SKM-1 (cell line): ENCODE measurements at regions not wholly inside any gene's neighbourhood (a gene's known extent, or its start where the extent isn't known, plus 50 kb on each side); places are given as distances from the start of the nearest gene placed in this dataset.

Experiments
- DNase-seq: peaks from one replicate; lab custom pipeline; 2025; ENCODE audit not compliant: unreplicated experiment; lab: John Stamatoyannopoulos, UW

DNA sequence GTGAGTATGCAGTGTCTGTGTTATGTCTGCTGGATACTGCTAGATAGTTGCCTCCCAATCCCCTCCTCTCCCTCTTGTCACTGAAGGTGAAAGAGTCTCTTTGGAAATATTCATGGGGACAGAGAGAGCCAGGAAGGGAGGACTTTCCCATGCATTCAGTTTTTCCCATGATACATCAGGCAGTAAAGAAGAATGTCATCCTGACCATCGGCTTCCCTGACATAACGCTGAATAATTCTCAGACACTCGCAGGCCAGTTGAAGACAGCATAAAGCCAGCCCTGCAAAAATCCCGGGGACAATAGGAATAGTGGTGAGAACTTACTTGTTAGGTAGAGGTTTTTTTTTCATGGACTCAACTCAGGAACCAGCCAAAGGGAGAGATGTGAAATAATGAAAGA, 58.1 kb downstream of the KLF4 start:
- DNase-seq: no peak

DNA sequence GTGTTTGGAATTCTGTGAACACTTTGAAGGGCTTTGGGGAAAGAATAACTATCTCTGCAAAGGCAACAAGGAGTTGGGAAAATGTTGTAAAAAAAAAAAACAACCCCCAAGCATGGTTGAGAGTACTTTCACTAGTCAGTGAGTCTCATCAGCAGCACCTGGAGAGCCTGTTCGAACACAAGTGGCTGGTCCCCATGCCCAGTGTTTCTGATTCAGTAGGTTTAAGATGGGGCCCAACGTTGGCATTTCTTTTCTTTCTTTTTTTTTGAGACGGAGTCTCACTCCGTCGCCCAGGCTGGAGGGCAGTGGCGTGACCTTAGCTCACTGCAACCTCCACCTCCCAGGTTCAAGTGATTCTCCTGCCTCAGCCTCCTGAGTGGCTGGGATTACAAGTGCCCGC, 59.5 kb downstream of the KLF4 start:
- DNase-seq: no peak

DNA sequence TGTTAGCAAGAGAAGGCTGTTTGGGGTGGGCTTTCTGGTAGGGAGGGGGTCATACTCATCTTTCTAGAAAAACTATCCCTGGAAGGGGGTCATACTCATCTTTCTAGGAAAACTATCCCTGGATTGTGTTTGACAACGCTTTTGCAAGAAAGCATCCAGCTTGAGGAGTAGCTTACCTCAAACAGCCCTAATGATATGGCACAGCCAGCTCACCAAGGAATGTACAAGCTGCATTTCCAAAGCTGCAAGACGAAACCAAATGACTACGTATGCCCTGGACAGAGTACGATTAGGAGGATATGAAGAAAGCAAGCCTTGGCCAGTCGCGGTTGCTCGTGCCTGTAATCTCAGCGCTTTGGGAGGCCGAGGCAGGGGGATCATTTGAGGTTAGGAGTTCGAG, 63.4 kb downstream of the KLF4 start:
- DNase-seq: no peak

DNA sequence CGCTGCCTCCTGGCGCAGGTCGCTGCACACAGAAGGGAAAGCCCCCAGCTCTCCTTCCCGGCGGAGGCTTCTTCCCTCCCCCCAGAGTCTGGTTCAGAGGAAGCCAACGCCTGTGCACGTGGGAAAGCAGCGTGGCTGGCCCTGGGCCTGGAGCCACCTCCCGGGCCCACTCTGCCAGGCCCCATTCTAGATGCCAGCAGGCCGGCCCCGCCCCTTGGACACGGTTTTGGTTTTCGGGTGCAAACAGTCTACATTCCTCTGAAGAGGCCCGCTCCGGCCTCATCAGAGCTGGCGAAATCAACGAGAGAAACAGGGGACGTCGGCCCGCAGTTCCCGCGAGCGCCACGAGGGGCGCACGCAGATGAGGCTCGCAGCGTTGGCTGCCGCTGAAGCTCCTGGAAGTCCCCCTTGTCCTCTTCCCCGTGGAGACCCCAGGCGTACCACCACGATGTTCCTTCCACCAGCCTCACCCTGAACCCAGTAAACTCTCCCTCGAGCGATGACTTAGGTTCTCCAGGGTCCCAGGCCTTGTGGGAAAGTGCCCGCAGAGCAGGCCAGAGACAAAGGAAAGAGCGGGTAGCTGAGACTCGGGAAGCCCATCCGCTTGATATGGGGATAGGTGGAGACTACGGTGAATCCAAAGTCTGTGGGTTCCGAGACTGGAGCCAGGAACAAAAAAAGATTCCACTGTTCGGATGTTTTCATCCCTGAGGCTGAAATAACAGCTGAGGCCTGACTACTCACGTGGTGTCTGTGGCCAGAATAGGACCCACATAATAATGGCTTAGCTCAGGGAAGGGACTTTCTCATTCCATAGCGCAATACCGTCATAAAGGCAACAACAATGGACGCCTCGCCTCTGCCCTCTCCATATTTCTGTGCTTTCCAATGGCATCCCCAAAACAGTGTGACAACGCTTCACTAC, 64.2 kb downstream of the KLF4 start:
- no peak for DNase-seq

DNA sequence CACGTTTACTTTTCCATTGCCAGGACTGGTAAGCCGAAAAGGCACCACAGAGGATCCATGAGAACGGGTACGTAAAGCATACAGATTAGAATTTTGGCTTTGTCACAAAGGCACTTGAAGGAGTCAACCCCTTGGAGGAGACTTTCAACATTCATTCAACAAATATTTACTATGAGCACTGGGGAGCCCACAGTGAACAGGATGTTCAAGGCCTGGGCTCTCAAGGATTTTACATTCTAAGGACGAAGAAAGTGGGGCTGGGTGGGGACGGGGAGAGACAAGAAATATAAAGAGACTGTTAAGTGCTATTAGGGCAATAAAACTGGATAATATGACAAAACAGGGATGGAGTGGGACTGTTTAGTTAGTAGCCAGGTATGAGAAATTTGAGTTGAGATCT, 66.0 kb downstream of the KLF4 start:
- DNase-seq: no peak

DNA sequence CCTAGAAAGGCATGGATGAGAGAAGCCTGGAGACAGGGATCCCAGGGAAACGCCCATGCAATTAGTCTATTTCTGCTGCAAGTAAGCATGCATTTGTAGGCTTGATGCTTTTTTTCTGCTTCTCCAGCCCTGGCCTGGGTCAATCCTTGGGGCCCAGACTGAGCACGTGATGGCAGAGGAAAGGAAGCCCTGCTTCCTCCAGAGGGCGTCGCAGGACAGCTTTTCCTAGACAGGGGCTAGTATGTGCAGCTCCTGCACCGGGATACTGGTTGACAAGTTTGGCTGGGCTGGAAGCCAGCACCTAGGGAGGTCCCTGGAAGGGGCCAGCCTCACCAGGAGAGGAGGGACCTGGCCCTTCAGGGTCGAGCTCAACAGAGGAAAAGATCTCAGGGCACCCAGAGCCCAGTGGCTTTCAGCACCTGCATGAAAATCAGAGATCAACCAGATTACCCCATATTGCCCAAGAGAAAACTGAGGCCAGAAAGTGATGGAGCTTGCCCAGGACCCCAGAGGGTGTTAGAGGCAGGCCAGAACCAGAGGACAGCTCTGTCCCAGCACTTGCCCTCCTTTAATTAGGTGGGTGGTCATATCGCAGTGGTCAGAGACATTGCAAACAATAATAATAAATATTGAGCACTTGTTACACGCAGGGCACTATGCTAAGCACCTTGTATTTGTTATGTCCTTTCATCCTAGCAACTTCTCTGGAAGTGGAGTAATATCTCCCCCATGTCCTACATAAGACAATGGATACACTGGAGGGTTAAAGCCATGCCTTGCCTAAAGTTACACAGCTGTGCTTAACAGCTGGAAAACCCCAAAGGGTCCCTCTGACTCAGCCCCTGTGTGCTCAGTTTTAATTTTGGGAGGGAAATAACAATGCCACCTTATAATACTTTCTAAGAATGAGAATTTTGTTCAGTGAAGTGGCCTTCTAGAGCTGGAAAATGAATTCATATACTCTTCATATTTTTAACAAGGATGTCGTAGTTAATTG, 67.1 kb downstream of the KLF4 start:
- peak; percentile 2 for DNase-seq

DNA sequence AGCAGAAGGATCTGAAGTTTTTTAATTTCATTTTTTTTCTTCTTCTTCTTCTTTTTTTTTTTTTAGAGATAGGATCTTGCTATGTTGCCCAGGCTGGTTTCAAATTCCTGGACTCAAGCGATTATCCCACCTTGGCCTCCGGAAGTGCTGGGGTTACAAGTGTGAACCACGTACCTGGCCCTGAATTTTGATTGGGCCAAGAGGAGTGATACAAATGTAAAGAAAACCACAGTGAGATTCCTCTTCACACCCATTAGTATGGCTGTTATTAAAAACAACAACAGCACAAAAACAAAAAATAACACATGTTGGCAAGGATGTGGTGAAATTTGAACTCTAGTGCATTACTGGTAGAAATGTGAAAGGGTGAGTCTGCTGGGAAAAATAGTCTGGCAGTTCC, 79.1 kb downstream of the KLF4 start:
- DNase-seq: no peak

DNA sequence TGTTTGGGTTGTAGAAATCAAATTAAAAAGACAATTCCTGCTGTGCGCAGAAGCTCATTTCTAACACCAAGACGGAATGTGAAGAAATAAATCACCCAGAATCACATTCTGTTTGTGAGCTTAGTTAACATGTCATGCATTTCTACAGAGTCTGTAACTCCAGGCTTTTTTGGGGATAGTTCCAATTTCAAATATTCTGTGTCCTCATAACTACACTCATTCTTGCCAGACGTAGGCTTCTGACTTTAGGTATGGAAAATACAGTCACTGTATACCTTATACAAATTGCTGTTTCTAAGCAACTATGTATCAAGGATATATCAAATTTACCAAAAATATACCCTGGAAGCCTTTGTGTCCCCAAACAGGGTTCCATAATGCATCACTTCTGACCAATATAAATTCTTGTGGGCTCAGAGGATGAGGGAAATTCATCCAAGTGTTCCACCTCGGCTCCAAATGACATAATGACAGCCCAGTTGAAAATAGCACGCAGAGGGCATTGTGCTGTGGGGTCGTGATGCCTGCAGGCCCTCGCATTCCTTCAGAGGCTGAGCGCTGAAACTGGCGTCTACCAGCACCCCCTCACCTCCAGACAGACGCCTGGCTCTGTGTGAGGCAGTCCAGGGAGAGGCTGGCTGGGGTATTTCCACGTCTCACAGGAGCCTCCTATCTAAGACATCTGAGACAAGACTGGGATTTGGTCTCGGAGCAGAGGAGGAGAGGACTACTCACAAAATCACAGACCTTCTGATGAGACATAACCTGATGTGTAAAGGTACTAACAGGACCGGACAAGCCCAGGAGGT, 79.8 kb downstream of the KLF4 start:
- no peak for DNase-seq

DNA sequence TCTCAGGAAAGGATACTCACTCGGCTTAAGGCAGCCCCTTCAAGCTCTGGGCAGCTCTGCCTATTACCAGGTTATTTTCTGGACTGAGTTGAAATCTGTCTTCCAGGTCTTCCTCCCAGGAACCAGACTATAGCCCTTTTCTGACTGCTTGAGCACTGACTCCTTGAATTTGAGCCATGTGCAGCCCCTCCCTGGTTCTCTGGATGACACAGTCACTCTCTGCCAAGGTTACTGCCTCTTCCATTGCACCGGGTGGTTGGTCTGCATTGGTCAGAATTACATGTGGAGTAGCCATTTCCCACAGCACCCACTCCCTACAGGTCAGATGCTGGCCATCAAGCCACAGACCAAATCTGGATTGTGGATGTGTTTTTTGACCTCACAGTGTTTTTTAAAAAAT, 81.9 kb downstream of the KLF4 start:
- no peak for DNase-seq

DNA sequence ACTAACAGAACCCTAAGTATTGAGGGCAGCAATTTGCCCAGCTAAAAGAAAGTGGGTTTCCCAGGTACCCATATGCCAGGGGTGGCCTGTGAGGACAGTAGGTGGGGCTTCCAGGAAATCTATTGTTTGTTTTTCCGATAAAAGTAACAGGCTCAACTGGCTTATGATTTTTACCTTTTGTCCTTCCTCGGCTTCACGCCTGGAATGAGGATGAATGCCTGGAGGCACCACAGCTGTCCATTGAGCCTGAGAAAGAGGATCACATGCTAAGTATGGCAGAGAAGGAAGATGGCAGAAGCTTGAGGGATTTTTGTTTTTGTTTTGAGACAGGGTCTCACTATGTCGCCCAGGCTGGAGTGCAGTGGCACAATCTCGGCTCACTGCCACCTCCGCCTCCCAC, 84.1 kb downstream of the KLF4 start:
- DNase-seq: no peak

DNA sequence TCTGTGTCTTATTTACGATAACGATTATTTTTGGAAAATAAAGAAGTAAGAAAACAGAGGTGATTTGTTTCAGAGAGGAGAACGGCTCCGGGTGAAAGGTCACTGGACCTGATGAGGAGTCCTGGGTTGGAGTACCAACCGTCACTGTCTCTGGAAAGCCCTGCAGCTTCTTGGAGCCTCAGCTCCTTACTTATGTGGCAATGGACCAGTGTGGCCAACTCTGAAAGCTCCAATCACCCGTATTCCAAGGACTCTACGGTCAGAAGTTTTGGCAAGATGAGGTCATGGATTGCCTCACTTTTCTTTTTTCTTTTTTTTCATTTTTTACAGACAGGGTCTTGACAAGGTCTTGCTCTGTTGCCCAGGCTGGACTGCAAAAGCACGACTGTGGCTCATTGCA, 84.8 kb downstream of the KLF4 start:
- DNase-seq: no peak

DNA sequence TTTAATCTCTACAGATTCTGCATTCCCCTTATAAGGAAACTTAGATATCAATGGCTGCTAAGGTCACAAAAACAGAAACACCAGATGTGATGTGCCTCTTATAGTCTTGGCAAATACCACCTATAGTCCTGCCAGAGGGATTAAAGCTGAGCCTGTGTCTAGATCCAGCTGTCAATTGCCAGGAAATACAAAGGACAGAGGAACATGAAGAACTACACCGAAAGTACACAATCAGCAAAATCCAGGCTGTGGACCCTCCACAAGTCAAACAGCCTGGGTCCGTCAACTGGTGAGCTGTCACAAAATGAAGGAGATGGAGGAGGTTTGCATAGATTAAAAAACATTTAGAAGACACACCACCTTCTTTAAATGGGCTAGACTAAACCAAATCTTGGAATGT, 85.4 kb downstream of the KLF4 start:
- DNase-seq: no peak

DNA sequence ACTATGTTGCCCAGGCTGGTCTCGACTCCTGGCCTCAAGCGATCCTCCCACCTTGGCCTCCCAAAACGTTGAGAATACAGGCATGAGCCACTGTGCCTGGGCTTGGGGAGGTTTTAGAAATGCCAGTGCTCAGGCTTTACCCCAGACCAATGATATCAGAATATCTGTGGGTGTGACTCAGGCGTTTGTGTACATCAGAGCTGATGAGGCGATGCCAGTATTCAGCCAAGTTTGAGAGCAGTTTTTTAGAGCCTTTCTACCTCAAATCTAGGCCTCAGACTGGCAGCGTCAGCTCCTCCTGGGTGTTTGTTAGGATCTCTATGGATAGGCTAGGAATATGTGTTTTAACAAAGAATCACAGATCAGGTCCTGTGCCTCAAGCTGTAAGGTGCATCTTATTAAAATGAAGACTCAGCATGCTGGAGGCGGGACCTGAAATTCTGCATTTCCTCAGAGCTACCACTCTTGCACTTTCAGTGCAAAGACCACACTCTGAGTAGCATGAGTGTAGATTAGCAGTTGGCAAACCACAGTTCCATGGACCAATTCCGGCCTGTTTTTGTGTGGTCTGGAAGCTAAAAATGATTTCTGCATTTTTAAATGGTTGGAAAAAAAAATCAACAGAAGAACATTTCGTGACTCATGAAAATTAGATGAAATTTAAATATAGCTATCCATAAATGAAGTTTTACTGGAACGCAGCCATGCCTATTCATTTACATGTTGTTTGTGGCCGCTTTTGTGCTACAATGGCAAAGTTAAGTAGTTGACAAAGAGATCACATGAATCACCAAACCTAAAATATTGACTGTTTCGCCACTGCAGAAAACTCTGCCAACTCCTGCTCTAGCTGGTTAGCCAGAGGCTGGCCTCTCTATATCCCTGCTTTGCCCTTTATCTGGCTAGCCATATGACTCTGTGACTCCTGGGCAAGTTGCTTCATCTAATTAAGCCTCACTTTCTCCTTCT, 92.2 kb downstream of the KLF4 start:
- DNase-seq: no peak

DNA sequence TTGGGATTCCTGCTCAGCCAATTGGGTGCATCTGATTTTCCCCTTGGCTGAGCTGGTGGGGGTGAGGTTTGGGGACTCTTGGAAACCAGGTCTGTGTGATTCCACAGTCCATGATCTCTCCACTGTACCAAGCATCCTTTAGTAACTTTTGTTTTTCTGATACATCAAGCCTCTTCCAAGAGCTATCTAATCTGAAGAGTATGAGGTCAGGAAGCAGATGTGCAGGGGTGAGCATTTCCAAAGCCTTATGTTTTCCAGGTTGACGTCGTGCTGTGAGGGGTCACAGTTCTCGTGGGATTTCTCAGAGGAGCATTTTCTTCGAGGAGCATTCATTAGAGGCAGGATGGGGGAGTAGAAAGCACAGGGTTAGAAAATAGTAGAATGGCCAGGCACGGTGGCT, 95.3 kb downstream of the KLF4 start:
- DNase-seq: no peak

DNA sequence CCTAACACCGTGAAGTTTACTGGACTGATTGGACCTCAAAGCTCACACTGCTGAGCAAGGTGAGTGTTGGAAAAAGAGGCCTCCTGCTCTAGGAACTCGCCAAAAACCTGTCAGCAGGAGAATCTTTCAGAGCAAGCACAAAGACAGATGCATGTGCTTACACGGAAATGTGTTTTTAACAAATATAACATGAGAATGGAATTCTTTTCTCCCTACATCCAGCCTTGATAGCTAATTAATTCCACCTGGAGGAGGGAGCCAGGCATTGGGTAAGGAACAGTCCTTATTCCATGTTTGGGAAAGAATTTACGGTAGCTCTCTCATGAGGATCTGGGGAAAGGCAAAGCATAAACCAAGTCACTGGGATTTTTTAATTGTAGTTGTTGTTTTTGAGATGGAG, 98.8 kb downstream of the KLF4 start:
- DNase-seq: no peak

DNA sequence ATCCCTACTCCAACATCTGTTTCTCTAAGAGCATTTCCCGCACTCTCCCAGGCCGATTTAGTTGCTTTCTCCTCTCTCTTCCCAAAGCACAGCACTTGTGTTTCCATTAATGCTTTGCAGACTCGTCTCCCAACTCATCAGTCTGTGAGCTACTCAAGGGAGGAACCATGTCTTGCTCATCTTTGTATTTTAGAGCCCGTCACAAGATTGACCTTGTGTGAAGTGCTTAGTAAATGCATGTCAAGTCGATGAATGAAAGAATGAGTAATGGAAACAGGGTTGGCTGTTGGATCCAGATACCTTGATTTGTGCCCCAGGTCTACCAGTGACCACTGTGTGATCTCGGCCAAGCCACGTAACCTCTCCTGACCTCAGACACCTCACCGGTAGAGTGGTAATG, 99.3 kb downstream of the KLF4 start:
- DNase-seq: no peak

DNA sequence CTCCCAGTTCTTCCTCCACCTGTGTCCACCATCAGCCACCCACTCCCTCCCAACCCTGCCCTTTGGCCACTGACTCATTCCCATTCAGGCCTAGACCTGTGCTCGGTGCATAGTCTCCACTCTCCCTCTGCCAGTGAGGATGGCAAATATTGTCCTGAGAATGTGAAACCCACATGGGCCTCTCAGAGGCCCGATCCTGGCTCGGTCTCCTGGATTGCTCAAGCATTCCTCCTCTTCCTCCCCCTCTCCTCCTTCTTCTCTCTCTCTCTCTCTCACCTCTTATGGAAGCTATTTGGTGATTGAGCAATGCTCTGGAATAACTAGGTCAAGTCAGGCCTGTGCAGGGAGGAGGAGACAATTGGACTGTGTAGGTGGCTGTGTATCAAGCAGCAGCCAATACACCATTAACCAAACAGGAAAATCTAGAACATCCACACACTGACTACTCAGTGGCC, 99.9 kb downstream of the KLF4 start:
- no peak for DNase-seq

DNA sequence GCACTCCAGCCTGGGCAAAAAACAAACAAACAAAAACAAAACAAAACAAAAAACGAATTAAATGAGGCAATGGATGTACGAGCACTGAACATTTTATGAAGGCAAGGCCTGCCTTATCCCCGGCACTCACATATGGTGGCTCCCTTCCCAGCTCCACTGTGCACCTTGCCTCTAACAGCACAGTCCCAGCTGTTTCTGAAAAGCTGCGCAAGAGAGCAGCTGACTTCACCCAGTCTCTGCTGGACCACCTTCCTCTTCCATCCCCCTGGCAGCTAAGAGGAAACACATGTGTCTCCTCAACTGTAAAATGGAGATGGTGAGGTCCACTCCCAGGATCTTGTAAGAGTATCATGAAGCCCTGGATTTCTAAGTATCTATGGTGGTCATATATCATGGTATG, 100.7 kb downstream of the KLF4 start:
- DNase-seq: no peak

DNA sequence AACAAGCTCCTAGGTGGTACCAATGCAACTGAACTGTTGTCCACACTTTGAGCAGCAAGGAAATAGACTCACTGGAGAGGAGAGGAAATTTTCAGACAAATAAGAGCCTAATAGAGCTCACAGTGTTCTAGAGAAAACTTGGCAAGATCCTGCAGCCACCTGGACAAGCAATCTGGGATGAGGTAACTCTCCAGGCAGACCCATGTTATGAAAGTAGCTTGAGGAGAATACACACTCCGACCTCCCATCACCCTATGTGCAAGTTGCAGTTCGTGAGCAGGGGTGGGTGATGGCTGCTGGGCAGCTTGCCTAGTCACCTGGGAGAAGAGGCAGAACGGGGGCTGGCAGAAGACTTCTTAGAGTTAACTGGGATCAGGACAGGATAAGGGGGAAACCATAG, 102.2 kb downstream of the KLF4 start:
- no peak for DNase-seq

DNA sequence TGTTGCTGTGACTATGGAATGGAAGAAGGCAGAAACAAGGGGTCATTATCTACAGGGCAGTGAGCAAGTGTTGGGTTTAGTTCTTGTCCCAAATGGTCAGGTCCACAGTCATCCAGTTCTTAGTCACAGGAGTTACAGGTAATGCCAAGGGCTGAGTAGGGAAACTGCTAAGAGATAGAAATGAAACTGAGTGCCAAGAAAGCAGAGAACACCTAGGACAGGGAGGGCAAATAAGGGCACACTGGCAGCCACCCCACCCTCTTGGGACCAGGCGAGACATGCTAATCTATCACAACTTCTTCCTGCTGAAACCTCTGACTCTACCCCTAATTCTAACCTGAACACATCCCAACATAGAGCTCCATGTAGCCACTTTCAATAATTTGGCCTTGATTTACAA, 103.2 kb downstream of the KLF4 start:
- DNase-seq: no peak
